H1 (cell line): ENCODE measurements at regions not wholly inside any gene's neighbourhood (a gene's known extent, or its start where the extent isn't known, plus 50 kb on each side); places are given as distances from the start of the nearest gene placed in this dataset.

Experiments
- CTCF ChIA-PET: fragments of 300-600 bp; sonication (Branson Sonifier 250); formaldehyde crosslinking; loops from one replicate; lab custom pipeline; 2021; ENCODE audit not compliant: partially characterized antibody; lab: Charles Lee
- POLR2A ChIA-PET: fragments of 300-600 bp; sonication (Branson Sonifier 250); formaldehyde crosslinking; loops from one replicate; lab custom pipeline; 2021; ENCODE audit warnings: inconsistent platforms; ENCODE audit not compliant: partially characterized antibody; lab: Charles Lee
- DNase-seq, 2 experiments: peaks; one replicate each; pipeline versions ENCODE4 v3.0.0 to v3.0.0-alpha.2; 2010 to 2022; ENCODE audit warnings: low spot score in 2 of 2, low read depth in 1 of 2, mixed read lengths in 1 of 2
- FAIRE-seq: peaks from 2 replicates; lab custom pipeline; 2011; peaks lifted over from hg19 to GRCh38; lab: Jason Lieb, UNC
- H2AFZ ChIP-seq: 2 replicates; pipeline ENCODE4 v1.8.1; 2012; ENCODE audit warnings: low read length, inconsistent platforms
- H2AK5ac ChIP-seq: 2 replicates; pipeline ENCODE4 v1.6.1; 2013; ENCODE audit warnings: low read depth, low read length
- H2BK120ac ChIP-seq: replicated peaks from 2 replicates; pipeline ENCODE3; 2013; ENCODE audit warnings: low read depth, low read length, inconsistent platforms
- H2BK12ac ChIP-seq: 2 replicates; pipeline ENCODE4 v1.6.1; 2013; ENCODE audit warnings: low read depth, low read length
- H2BK15ac ChIP-seq: 2 replicates; pipeline ENCODE4 v1.6.1; 2013; ENCODE audit warnings: low read length
- H2BK20ac ChIP-seq: 2 replicates; pipeline ENCODE4 v1.6.1; 2013; ENCODE audit warnings: low read length
- H2BK5ac ChIP-seq: 2 replicates; pipeline ENCODE4 v1.6.1; 2013; ENCODE audit warnings: low read depth, low read length
- H3K14ac ChIP-seq: 2 replicates; pipeline ENCODE4 v1.6.1; 2013; ENCODE audit warnings: inconsistent platforms; ENCODE audit not compliant: insufficient read length
- H3K18ac ChIP-seq: 2 replicates; pipeline ENCODE4 v1.6.1; 2013; ENCODE audit warnings: low read length; ENCODE audit errors: extremely low read depth
- H3K23ac ChIP-seq: 2 replicates; pipeline ENCODE4 v1.6.1; 2013; ENCODE audit warnings: inconsistent platforms; ENCODE audit not compliant: insufficient read length
- H3K23me2 ChIP-seq: 2 replicates; pipeline ENCODE4 v1.6.1; 2013; ENCODE audit warnings: low read depth, low read length
- H3K27ac ChIP-seq: 2 replicates; pipeline ENCODE4 v1.6.1; 2011; ENCODE audit warnings: low read depth, low read length, inconsistent platforms
- H3K27me3 ChIP-seq, 4 experiments: replicated peaks in 1 of 4; 1 replicate in 1 of 4; 2 replicates in 3 of 4; pipeline versions ENCODE4 v1.6.1 to v1.8.1; 2011 to 2013; ENCODE audit warnings: low read length in 3 of 4, mild to moderate bottlenecking in 3 of 4, inconsistent platforms in 2 of 4, mixed read lengths in 2 of 4, moderate library complexity in 1 of 4; ENCODE audit not compliant: control insufficient read depth in 3 of 4, insufficient read depth in 3 of 4; ENCODE audit errors: extremely low read depth in 1 of 4
- H3K36me3 ChIP-seq, 4 experiments: 2 replicates each; pipeline versions ENCODE4 v1.6.1 to v1.8.1; 2011 to 2013; ENCODE audit warnings: mild to moderate bottlenecking in 4 of 4, low read length in 3 of 4, moderate library complexity in 2 of 4, control low read depth in 1 of 4, inconsistent platforms in 1 of 4; ENCODE audit not compliant: insufficient read depth in 4 of 4, control insufficient read depth in 2 of 4
- H3K4ac ChIP-seq: replicated peaks from 2 replicates; pipeline ENCODE3; 2013; ENCODE audit warnings: low read length, low read depth, mixed read lengths, inconsistent platforms; ENCODE audit not compliant: insufficient read length
- H3K4me1 ChIP-seq, 4 experiments: replicated peaks in 1 of 4; 1 replicate in 1 of 4; 2 replicates in 3 of 4; pipeline versions ENCODE4 v1.6.1 to v1.8.1; 2011 to 2013; ENCODE audit warnings: low read length in 3 of 4, inconsistent platforms in 2 of 4, mixed read lengths in 1 of 4; ENCODE audit not compliant: insufficient read depth in 4 of 4, control insufficient read depth in 3 of 4
- H3K4me2 ChIP-seq, 2 experiments: 2 replicates each; pipeline versions ENCODE4 v1.6.1 to v1.8.1; 2011 to 2013; ENCODE audit warnings: low read depth in 2 of 2, low read length in 2 of 2, control low read depth in 1 of 2, inconsistent platforms in 1 of 2, mild to moderate bottlenecking in 1 of 2; ENCODE audit not compliant: insufficient read depth in 1 of 2
- H3K4me3 ChIP-seq, 4 experiments: fragments of 200-600, 300-600 bp in 1 of 4; sonication (generic), shearing (Covaris generic), sonication (Bioruptor Twin) in 1 of 4; 2 replicates each; pipeline versions ENCODE4 v1.5.1 to v1.8.1; 2011 to 2016; ENCODE audit warnings: low read length in 4 of 4, low read depth in 3 of 4, control low read depth in 2 of 4, inconsistent platforms in 2 of 4, mild to moderate bottlenecking in 2 of 4, mixed read lengths in 1 of 4, moderate library complexity in 1 of 4; ENCODE audit not compliant: insufficient read depth in 2 of 4; ENCODE audit errors: extremely low read depth in 1 of 4
- H3K56ac ChIP-seq: replicated peaks from 2 replicates; pipeline ENCODE3; 2013; ENCODE audit warnings: low read depth, mild to moderate bottlenecking, mixed read lengths, low read length, inconsistent platforms; ENCODE audit not compliant: insufficient read length
- H3K79me1 ChIP-seq: 2 replicates; pipeline ENCODE4 v1.6.1; 2013; ENCODE audit warnings: low read depth, low read length, control low read depth
- H3K79me2 ChIP-seq, 2 experiments: 2 replicates each; pipeline versions ENCODE4 v1.6.1 to v1.8.1; 2012 to 2013; ENCODE audit warnings: low read length in 2 of 2, mild to moderate bottlenecking in 2 of 2, inconsistent platforms in 1 of 2; ENCODE audit not compliant: insufficient read depth in 2 of 2, control insufficient read depth in 1 of 2
- H3K9ac ChIP-seq, 4 experiments: replicated peaks in 1 of 4; 1 replicate in 1 of 4; 2 replicates in 3 of 4; pipeline versions ENCODE4 v1.6.1 to v1.8.1; 2011 to 2013; ENCODE audit warnings: low read depth in 3 of 4, low read length in 3 of 4, control low read depth in 2 of 4, mild to moderate bottlenecking in 2 of 4, moderate library complexity in 2 of 4, inconsistent platforms in 1 of 4; ENCODE audit errors: extremely low read depth in 1 of 4
- H3K9me3 ChIP-seq, 2 experiments: 2 replicates each; pipeline versions ENCODE4 v1.6.1 to v1.8.1; 2012 to 2013; ENCODE audit warnings: mild to moderate bottlenecking in 2 of 2, moderate library complexity in 2 of 2, control low read depth in 1 of 2, inconsistent platforms in 1 of 2, low read depth in 1 of 2, low read length in 1 of 2, mixed read lengths in 1 of 2; ENCODE audit not compliant: insufficient read depth in 2 of 2
- H4K20me1 ChIP-seq, 2 experiments: replicated peaks in 1 of 2; 2 replicates each; pipeline versions ENCODE3 to v1.8.1; 2011 to 2013; ENCODE audit warnings: inconsistent platforms in 2 of 2, low read length in 2 of 2, mild to moderate bottlenecking in 1 of 2; ENCODE audit not compliant: insufficient read depth in 2 of 2, control insufficient read depth in 1 of 2
- H4K5ac ChIP-seq: 2 replicates; pipeline ENCODE4 v1.6.1; 2013; ENCODE audit warnings: low read length, low read depth, mixed read lengths, inconsistent platforms; ENCODE audit not compliant: insufficient read length
- H4K8ac ChIP-seq: 2 replicates; pipeline ENCODE4 v1.8.0; 2013; ENCODE audit warnings: mild to moderate bottlenecking, moderate library complexity, low read length, inconsistent platforms; ENCODE audit not compliant: insufficient read depth; ENCODE audit errors: extremely low read depth
- H4K91ac ChIP-seq: replicated peaks from 2 replicates; pipeline ENCODE3; 2013; ENCODE audit warnings: low read length, mixed read lengths, inconsistent platforms; ENCODE audit not compliant: insufficient read length
- GABPA ChIP-seq: IDR thresholded peaks from 2 replicates; pipeline ENCODE4 v1.6.1; 2011; ENCODE audit warnings: mild to moderate bottlenecking, low read length, moderate library complexity, borderline replicate concordance; ENCODE audit not compliant: insufficient read depth
- RAD21 ChIP-seq, 2 experiments: IDR thresholded peaks in 1 of 2; conservative IDR thresholded peaks in 1 of 2; 2 replicates each; pipeline ENCODE4 v1.6.1; 2011; ENCODE audit warnings: low read depth in 2 of 2, low read length in 2 of 2, improper control_type of control experiment in 1 of 2, inconsistent platforms in 1 of 2, mild to moderate bottlenecking in 1 of 2, moderate library complexity in 1 of 2
- RFX5 ChIP-seq: IDR thresholded peaks from 2 replicates; pipeline ENCODE4 v1.6.1; 2011; ENCODE audit warnings: low read depth, low read length, improper control_type of control experiment, borderline replicate concordance
- RXRA ChIP-seq: IDR thresholded peaks from 2 replicates; pipeline ENCODE4 v1.6.1; 2011; ENCODE audit warnings: low read depth, mild to moderate bottlenecking, low read length, moderate library complexity; ENCODE audit not compliant: insufficient read depth
- SIN3A ChIP-seq, 2 experiments: IDR thresholded peaks in 1 of 2; conservative IDR thresholded peaks in 1 of 2; 2 replicates each; pipeline ENCODE4 v1.6.1; 2011 to 2012; ENCODE audit warnings: low read length in 2 of 2, improper control_type of control experiment in 1 of 2, low read depth in 1 of 2, mild to moderate bottlenecking in 1 of 2
- TEAD4 ChIP-seq: IDR thresholded peaks from 2 replicates; pipeline ENCODE4 v1.6.1; 2012; ENCODE audit warnings: low read depth, low read length, inconsistent platforms, mixed read lengths
- WGBS, 2 experiments: shearing (Covaris generic) in 1 of 2; methylation state at CpG; one replicate each; pipeline versions ENCODE4 v1.1.6 to v1.1.7; 2013 to 2015; ENCODE audit warnings: low lambda C conversion rate in 2 of 2, mixed read lengths in 2 of 2, inconsistent platforms in 1 of 2, low coverage in 1 of 2, missing lambda C conversion rate in 1 of 2; ENCODE audit not compliant: insufficient replicate concordance in 2 of 2, insufficient coverage in 1 of 2, insufficient read length in 1 of 2; ENCODE audit errors: extremely low coverage in 1 of 2, missing lambda C conversion rate in 1 of 2; 5-methylcytosine and 5-hydroxymethylcytosine counted together
- TF ChIP-seq, protein P1 (sequence below), 3 experiments: IDR thresholded peaks; 1 replicate in 2 of 3; 2 replicates in 1 of 3; pipeline versions ENCODE4 v1.5.1 to v1.6.1; 2011; ENCODE audit warnings: low read length in 3 of 3, mild to moderate bottlenecking in 3 of 3, inconsistent platforms in 2 of 3, low read depth in 1 of 3, moderate library complexity in 1 of 3; ENCODE audit not compliant: insufficient read depth in 1 of 3; ENCODE audit errors: control extremely low read depth in 1 of 3

DNA sequence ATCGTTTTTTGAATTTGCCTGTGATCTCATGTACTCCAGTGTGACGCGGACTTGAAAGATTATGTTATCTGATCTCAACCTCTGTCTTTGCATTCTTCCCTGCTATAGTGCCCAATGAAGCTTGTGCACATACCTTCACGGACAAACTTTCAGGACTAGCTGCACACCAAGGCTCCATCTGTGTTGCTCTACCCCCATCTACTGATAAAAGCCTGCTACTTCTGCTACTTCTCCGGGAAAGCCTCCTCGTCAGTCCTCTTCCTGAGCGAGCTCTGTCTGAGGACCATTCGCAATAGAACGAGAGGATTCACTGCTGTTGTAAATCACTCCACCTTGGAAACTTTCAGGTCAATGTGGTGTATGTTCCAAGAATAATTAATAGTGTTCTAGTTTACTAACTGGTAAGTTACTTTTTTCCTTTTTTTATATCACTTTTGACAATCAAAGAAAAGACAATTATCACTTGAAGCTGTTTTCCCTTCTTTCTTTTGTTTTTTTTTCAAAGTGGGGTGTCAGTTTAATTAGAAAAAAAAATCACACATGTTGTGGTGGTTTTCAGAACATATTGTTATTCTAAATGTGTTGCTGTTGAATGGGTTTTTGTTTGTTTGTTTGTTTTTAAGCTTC is 217.6 kb downstream of the ARRDC4 start:
- Histone ChIP-seq H3K4me1 (peaks cover 0 to 3% (median 2%) of the 10 kb centered on the region in 4 experiments; a peak in 4 of 7 replicates), H3K9ac (no peak overlapping the region), H2AFZ (no peak overlapping the region), H2BK5ac (no peak overlapping the region), H3K4me2 (no peak overlapping the region), H4K91ac (no peak overlapping the region), H2AK5ac (no peak overlapping the region), H2BK20ac (no peak overlapping the region), H3K79me2 (no peaks in the 10 kb centered on the region), H3K27ac (no peak overlapping the region), H2BK15ac (no peak overlapping the region), H4K8ac (no peak overlapping the region), H3K4me3 (no peak overlapping the region), H3K56ac (no peak overlapping the region), H2BK120ac (no peak overlapping the region), H3K27me3 (no peaks in the 10 kb centered on the region), H4K5ac (no peak overlapping the region), H3K18ac (no peak overlapping the region), H3K23me2 (no peaks in the 10 kb centered on the region), H3K4ac (no peak overlapping the region), H3K14ac (no peak overlapping the region), H3K23ac (no peak overlapping the region), H4K20me1 (no peaks in the 10 kb centered on the region), H3K79me1 (no peaks in the 10 kb centered on the region), H3K9me3 (no peaks in the 10 kb centered on the region), H2BK12ac (no peak overlapping the region), H3K36me3 (no peaks in the 10 kb centered on the region)
- ChIA-PET POLR2A (no interaction called here), CTCF (interaction anchor here (0.5 to 4.1 kb wide), 77 partner anchors 8 to 1552 kb away, joined by 3 to 61 read pairs (median 4); no protein-coding TSS in a partner anchor)
- WGBS, 2 experiments, result 27% methylated on average over 9 of the region's 9 CpGs; no CpG with 5 or more reads in 1 of the 2 experiments
- peak in 1 of 2 experiments; percentile 59 for DNase-seq
- TF ChIP-seq RAD21 (IDR thresholded peaks at IDR 0.05 in 1 of 2, conservative IDR thresholded peaks at IDR 0.05 in 1 of 2; ENCODE audit: low read depth in 2 of 2, low read length in 2 of 2) (peak; percentile 98 to 100), RXRA (no peak), RFX5 (no peak), GABPA (no peak), TEAD4 (peak; percentile 28; the same call in 1 of the 2 replicates), SIN3A (conservative IDR thresholded peaks at IDR 0.05 in 1 of 2, IDR thresholded peaks at IDR 0.05 in 1 of 2; ENCODE audit: low read depth in 1 of 2, low read length in 2 of 2) (no peak)
- TF ChIP-seq, protein P1, sequence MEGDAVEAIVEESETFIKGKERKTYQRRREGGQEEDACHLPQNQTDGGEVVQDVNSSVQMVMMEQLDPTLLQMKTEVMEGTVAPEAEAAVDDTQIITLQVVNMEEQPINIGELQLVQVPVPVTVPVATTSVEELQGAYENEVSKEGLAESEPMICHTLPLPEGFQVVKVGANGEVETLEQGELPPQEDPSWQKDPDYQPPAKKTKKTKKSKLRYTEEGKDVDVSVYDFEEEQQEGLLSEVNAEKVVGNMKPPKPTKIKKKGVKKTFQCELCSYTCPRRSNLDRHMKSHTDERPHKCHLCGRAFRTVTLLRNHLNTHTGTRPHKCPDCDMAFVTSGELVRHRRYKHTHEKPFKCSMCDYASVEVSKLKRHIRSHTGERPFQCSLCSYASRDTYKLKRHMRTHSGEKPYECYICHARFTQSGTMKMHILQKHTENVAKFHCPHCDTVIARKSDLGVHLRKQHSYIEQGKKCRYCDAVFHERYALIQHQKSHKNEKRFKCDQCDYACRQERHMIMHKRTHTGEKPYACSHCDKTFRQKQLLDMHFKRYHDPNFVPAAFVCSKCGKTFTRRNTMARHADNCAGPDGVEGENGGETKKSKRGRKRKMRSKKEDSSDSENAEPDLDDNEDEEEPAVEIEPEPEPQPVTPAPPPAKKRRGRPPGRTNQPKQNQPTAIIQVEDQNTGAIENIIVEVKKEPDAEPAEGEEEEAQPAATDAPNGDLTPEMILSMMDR (IDR thresholded peaks at IDR 0.05; ENCODE audit: control extremely low read depth in 1 of 3, insufficient read depth in 1 of 3, low read depth in 1 of 3, low read length in 3 of 3), result peak; percentile 60 to 94 (median 89)
- FAIRE-seq, result peak; percentile 91
